Activated T-helper 17 cell treated with anti-CD3 and anti-CD28 coated beads, Interleukin-2, amount 50 U/mL, for 72 hours (primary cell): ENCODE measurements at regions not wholly inside any gene's neighbourhood (a gene's known extent, or its start where the extent isn't known, plus 50 kb on each side); places are given as distances from the start of the nearest gene placed in this dataset.
"Not testable (repeated sequence)": the region's sequence is repeated elsewhere in the genome, so short reads cannot be mapped to it uniquely, and the experiment has no call there.

Experiments used
- ATAC-seq: fragments of 150-1000 bp; cut with Tn5 transposase; replicated peaks from 2 replicates; pipeline ENCODE4 v1.10.0; 2021; ENCODE audit warnings: mild to moderate bottlenecking, moderate library complexity
- H3K27ac Mint-ChIP-seq: one replicate; pipeline ENCODE4 v1.8.0; 2022; ENCODE audit warnings: mixed read lengths
- H3K27me3 Mint-ChIP-seq: one replicate; pipeline ENCODE4 v1.8.0; 2022; ENCODE audit warnings: mixed read lengths
- H3K36me3 Mint-ChIP-seq: one replicate; pipeline ENCODE4 v1.8.0; 2022; ENCODE audit warnings: low read depth, mild to moderate bottlenecking, mixed read lengths
- H3K4me1 Mint-ChIP-seq: one replicate; pipeline ENCODE4 v1.8.0; 2022; ENCODE audit warnings: mixed read lengths
- H3K4me3 Mint-ChIP-seq: one replicate; pipeline ENCODE4 v1.8.0; 2022; ENCODE audit warnings: mild to moderate bottlenecking, mixed read lengths
- H3K9me3 Mint-ChIP-seq: one replicate; pipeline ENCODE4 v1.8.0; 2022; ENCODE audit warnings: mixed read lengths

DNA sequence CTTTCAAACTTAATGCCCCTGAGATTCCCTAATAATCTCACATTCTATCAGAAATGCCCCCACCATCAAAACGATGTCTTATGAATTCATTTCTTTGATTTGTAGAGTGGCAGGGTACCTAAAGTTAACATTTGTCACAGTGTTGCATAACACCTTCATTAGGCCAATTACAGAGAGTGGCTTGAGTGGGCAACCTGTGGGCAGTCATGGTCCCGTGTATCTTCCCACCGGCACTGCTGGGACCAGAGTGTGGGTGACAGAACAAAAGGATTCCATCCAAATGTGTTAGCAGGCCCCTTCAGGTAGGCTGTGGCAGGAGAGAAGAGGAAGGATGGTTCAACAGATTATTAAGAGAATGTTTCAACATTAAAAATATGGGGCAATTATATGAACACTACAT lies 788.8 kb upstream of the TPTE start:
- not testable (repeated sequence) for H3K27me3 Mint-ChIP-seq, H3K9me3 Mint-ChIP-seq, H3K27ac Mint-ChIP-seq, H3K4me3 Mint-ChIP-seq, H3K4me1 Mint-ChIP-seq, H3K36me3 Mint-ChIP-seq, ATAC-seq

- not testable (repeated sequence) for ATAC-seq, H3K36me3 Mint-ChIP-seq, H3K9me3 Mint-ChIP-seq, H3K4me1 Mint-ChIP-seq, H3K27ac Mint-ChIP-seq, H3K4me3 Mint-ChIP-seq, H3K27me3 Mint-ChIP-seq
Observed at GRCh38 chr21:9733761-9734558, 787.4 kb upstream of the TPTE start.

DNA sequence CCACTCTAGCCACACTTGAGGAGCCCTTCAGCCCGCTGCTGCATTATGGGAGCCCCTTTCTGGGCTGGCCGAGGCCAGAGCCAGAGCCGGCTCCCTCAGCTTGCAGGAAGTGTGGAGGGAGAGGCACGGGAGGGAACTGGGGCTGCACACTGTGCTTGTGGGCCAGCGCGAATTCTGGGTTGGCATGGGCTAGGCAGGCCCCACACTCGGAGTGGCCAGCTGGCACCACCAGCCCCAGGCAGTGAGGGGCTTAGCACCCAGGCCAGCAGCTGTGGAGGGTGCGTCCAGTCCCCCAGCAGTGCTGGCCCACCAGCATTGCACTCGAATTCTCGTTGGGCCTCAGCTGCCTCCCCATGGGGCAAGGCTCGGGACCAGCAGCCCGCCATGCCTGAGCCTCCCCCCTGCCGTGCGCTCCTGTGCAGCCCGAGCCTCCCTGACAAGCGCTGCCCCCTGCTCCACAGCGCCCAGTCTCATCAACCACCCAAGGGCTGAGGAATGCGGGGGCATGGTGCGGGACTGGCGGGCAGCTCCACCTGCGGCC lies 785.9 kb upstream of the TPTE start:
- Mint-ChIP-seq H3K27ac (no peak overlapping the region), H3K4me3 (no peak overlapping the region), H3K36me3 (no peaks in the 10 kb centered on the region), H3K4me1 (no peaks in the 10 kb centered on the region), H3K9me3 (peaks cover 8% of the 10 kb centered on the region), H3K27me3 (no peaks in the 10 kb centered on the region)
- peak; percentile 24 for ATAC-seq

- H3K4me3 Mint-ChIP-seq, H3K4me1 Mint-ChIP-seq, H3K27ac Mint-ChIP-seq, H3K27me3 Mint-ChIP-seq, H3K36me3 Mint-ChIP-seq, ATAC-seq: not testable (repeated sequence)
- peaks cover 11% of the 10 kb centered on the region for H3K9me3 Mint-ChIP-seq
Observed at GRCh38 chr21:9737301-9737700, 784.1 kb upstream of the TPTE start.

DNA sequence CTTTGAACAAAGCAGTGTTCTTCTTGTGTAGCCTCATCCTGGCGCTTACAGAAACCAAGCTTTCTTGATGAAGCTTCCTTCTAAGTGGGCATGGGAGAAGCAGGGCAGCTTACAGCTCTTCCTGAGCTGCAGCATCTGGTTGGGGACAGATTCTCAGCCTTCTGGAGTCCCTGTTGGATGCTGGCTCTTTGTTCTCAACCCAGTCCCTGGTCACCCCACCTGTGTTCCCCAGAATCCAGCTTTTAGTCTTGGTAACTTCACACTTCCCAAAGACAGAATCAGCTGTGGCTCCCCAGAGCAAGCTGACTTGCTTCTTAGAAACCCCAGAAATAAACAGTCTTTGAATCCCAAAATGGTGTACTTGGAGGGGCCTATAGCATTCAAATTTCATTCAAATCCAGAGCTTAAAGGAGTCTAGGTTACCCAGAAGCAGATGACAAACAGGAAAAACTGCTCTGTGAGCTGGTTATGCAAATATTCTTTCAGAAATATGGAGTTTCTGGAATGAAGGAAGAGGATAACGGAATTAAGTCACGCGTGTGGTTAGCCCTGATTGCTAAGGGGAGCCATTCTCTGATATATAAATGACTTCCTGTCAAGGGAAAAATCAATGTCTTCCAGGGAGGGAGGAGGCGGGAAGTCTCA lies 783.4 kb upstream of the TPTE start:
- H3K4me3 Mint-ChIP-seq, H3K27me3 Mint-ChIP-seq, ATAC-seq, H3K27ac Mint-ChIP-seq, H3K4me1 Mint-ChIP-seq, H3K36me3 Mint-ChIP-seq: not testable (repeated sequence)
- H3K9me3 Mint-ChIP-seq = peaks cover 11% of the 10 kb centered on the region

GRCh38 chr21:9738527-9738926 lies 782.9 kb upstream of the TPTE start:
- peaks cover 11% of the 10 kb centered on the region for H3K9me3 Mint-ChIP-seq
- H3K4me1 Mint-ChIP-seq = no peaks in the 10 kb centered on the region
- H3K4me3 Mint-ChIP-seq = no peak overlapping the region
- no peak for ATAC-seq
- H3K27ac Mint-ChIP-seq = no peak overlapping the region
- H3K36me3 Mint-ChIP-seq = no peaks in the 10 kb centered on the region
- H3K27me3 Mint-ChIP-seq = no peaks in the 10 kb centered on the region

DNA sequence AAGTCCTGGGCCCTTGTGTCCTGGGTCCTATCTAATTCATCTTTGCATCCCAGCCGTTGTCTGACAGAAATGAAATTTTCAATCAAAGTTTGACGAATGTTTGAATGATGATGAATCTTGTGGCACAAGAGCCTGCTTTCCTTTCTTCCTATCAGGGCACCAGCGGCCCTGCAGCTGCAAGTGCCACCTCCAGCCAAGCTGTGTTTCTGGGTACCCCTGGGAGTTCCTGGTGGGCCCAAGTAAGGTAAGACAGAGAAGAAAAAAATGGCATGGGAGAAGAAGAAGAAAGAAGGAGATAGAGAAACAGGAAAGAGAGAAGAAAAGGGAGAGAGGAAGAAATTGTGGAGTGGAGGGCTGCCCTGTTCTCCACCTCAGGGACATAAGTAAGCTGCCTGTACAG lies 782.1 kb upstream of the TPTE start:
- Mint-ChIP-seq H3K27ac (no peak overlapping the region), H3K9me3 (peaks cover 11% of the 10 kb centered on the region), H3K4me1 (no peaks in the 10 kb centered on the region), H3K36me3 (no peaks in the 10 kb centered on the region), H3K4me3 (no peak overlapping the region), H3K27me3 (no peaks in the 10 kb centered on the region)
- ATAC-seq = no peak

DNA sequence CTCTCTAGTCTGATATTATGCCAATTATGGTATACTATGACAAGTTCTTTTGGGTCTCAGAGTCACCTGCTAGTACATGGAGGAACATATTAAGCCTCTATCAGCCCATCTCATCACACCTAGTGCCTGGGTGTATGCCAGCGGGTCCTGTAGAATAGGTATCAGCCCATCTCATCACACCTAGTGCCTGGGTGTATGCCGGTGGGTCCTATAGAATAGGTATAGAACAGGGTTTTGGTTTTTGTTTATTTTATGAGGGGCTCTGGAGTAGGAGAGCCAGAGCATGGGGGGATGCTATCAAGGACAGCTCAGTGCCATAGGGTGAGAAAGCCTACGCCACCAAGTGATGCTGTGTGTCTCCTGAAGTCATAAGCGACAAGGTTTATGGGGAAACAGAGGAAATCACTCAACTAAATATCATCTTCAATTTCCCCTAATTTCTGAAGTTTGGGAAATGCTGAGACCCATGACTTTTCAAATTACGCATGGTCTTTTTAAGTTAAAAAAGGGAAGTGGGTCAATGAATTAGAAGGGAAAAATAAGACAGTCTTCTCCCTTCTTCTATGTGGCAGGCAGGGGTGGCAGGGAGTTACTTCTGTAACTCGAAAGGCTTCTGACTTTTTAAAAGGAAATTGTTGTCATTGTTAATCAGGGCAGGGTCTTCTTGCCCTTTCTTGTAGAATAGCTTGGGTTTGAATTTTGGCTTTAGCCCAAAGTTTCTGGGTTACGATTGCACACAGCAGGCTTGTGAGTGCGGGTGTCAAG lies 781.0 kb upstream of the TPTE start:
- ATAC-seq, H3K4me1 Mint-ChIP-seq, H3K27me3 Mint-ChIP-seq, H3K4me3 Mint-ChIP-seq, H3K27ac Mint-ChIP-seq, H3K36me3 Mint-ChIP-seq: not testable (repeated sequence)
- H3K9me3 Mint-ChIP-seq = peaks cover 11% of the 10 kb centered on the region

GRCh38 chr21:9740991-9741742 lies 780.2 kb upstream of the TPTE start:
- H3K27ac Mint-ChIP-seq = not testable (repeated sequence)

DNA sequence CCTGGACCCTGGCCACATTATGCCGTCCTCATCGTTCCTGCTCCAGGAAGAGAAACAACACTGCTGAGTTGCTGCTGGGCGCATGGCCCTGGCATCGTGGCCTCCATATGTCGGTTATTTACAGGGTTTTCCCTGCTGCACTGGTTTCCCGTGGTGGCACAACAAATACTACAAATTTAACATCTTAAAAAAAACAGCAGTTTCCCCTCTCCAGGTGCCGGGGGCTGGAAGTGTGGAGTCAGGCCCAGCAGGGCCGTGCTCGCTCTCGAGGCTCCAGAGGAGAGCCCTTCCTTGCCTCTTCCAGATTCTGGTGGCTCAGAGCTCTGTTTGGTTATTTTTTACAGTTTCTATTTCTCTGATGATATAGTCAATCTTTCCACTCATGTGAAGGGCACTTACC lies 777.8 kb upstream of the TPTE start:
- not testable (repeated sequence) for H3K27ac Mint-ChIP-seq, ATAC-seq, H3K4me3 Mint-ChIP-seq, H3K27me3 Mint-ChIP-seq, H3K36me3 Mint-ChIP-seq, H3K4me1 Mint-ChIP-seq
- H3K9me3 Mint-ChIP-seq = peaks cover 11% of the 10 kb centered on the region

More at GRCh38 chr21:9740991-9741742, 780.2 kb upstream of the TPTE start:
- peaks cover 11% of the 10 kb centered on the region for H3K9me3 Mint-ChIP-seq
- not testable (repeated sequence) for H3K4me1 Mint-ChIP-seq, H3K27me3 Mint-ChIP-seq, H3K4me3 Mint-ChIP-seq, H3K36me3 Mint-ChIP-seq, ATAC-seq

DNA sequence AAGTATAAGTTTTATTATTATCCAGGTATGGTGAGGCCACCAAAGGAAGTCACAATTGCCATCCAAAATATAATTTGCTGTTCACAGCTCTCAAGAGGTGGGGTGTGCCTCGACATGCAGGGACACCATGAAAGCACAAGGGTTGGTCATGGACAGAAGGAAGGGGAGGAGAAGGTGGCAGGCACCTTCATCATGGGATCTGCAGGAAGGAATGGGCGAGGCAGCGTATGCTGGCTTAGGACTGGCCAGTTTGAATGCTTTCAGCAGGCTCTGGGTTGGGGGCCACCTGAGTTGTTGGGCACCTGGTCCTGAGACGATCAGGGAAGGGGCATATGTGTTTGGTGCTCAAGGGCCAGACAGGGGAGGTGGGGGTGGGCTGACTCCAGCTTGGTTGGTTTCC lies 777.2 kb upstream of the TPTE start:
- H3K27ac Mint-ChIP-seq, H3K36me3 Mint-ChIP-seq, H3K9me3 Mint-ChIP-seq, H3K27me3 Mint-ChIP-seq, H3K4me1 Mint-ChIP-seq, ATAC-seq, H3K4me3 Mint-ChIP-seq: not testable (repeated sequence)

- H3K9me3 Mint-ChIP-seq, H3K27ac Mint-ChIP-seq, H3K27me3 Mint-ChIP-seq: not testable (repeated sequence)
Observed at GRCh38 chr21:9744593-9744992, 776.8 kb upstream of the TPTE start.

DNA sequence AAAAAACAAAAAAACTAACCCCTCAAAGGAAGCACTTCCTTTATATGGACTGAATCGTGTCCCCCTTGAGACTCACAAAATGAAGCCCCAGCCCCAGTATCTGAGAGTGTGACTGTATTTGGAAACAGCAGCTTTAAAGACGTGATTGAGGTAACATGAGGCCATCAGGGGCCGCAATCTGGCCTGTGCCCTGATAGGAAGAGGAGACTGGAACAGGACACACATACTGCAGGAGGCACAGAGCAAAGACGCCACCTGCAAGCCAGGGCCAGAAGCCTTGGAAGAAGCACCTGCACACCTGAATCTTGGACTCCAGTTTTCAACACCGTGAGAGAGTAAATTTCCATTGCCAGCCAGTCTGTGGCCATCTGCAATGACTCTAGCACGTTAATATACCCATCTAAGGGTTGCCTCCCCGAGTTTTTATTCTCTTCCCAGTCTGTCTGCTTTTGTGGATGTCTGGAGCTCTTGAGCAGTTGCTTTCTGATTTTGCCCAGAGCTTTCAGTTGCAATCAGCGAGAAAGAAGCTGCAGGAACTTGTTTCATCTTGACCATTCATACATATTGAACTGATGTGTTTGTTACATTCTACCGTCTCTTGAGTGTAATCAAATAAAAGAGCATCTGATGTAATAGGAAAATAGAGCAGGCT lies 775.8 kb upstream of the TPTE start:
- H3K4me3 Mint-ChIP-seq, H3K36me3 Mint-ChIP-seq, H3K27ac Mint-ChIP-seq, H3K9me3 Mint-ChIP-seq, H3K4me1 Mint-ChIP-seq, H3K27me3 Mint-ChIP-seq: not testable (repeated sequence)
- peak; percentile 10 for ATAC-seq

More at GRCh38 chr21:9744593-9744992, 776.8 kb upstream of the TPTE start:
- H3K4me3 Mint-ChIP-seq, H3K36me3 Mint-ChIP-seq, ATAC-seq, H3K4me1 Mint-ChIP-seq: not testable (repeated sequence)

DNA sequence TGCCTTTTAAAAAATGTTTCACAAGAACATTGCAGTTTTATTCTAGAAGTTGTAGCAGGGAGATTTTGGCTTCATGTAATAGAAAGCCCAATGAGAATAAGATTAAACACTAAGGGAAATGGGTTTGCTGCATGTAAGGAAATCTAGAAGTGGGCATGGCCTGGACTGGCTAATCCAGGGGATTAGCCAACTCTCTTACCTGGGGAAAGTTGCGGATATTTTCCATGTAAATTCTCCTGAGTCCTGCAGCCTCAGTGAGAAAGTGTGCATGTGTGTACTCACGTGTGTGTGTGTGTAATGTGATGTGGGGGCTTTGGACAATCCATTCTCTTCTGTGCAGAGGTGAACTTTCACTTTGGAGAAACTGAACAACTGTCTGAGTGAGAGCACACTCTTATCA lies 775.1 kb upstream of the TPTE start:
- not testable (repeated sequence) for H3K27ac Mint-ChIP-seq, H3K4me3 Mint-ChIP-seq, H3K9me3 Mint-ChIP-seq, ATAC-seq, H3K36me3 Mint-ChIP-seq, H3K4me1 Mint-ChIP-seq, H3K27me3 Mint-ChIP-seq
